Fibroblast of upper back skin (primary cell): ENCODE measurements at regions not wholly inside any gene's neighbourhood (a gene's known extent, or its start where the extent isn't known, plus 50 kb on each side); places are given as distances from the start of the nearest gene placed in this dataset.

Experiments
- DNase-seq: peaks from one replicate; pipeline ENCODE4 v3.0.0-alpha.2; 2013

DNA sequence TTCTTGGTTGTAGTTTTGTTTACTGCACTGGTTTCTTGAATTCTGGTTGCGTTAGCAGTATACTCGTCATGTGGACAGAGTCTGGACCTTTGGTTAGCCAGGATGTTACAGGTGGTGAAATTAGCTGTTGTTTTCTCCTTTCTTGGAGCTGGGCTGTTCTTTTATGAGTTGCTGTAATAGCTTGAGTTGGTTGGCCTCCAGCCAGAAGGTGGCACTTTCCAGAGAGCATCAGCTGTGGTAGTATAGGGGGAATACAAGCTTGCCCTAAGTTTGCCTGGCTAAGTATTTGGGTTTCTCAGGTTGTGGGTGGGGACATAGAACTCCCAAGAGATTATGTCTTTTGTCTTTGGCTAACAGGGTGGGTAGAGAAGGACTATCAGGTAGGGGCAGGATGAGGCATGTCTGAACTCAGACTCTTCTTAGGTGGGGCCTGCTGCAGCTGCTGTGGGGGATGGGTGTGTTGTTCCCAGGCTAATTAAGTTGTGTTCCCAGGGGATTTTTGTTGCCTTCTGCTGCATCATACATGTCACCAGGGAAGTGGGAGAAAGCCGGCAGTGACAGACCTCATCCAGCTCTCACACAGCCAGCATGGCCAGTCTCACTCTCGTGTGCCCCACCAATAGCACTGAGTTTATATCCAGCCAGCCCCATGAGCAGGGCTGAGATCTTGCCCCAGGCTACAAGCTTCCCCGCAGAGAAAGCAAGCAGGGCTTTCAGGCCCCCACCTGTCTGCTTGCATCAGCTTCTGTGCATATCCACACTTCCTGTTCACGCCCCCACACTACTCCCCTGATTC is 246.7 kb upstream of the TPK1 start:
- DNase-seq = no peak

DNA sequence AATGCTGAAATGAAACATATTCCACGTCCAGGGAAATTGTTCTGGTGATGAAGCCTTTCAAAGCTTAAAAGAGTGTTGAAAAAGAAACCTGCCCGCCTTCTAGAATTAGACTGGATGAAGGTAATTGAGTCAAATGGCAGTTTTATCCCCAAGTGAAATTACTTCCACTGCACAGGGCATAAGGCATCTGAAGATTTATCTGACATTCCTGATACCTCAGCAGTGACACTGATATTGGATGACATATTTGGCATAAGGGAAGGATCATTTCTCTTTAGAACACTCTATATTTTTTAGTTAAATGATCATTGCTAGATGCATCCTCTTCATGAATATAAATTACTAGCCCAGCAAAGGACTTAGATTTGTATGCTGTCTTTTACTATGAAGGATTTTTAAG is 229.6 kb upstream of the TPK1 start:
- no peak for DNase-seq

DNA sequence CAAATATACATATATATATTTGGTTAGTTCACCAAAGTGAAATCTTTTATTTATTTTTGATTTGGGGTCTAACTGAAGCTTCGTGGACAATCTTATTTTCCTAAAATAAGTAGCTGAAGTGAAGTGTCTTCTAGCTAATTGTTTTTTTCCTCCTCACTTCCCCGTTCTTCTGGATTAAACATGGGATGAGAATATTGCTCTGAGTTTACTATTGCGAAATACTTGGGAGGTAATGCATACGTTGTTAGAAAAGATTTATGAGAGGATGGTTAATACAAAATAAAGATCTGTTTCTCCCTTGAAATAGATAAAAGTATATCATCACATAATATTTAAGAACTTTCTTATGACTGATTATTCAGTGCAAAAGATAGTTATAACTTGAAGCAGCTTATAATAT is 228.3 kb upstream of the TPK1 start:
- DNase-seq = no peak

DNA sequence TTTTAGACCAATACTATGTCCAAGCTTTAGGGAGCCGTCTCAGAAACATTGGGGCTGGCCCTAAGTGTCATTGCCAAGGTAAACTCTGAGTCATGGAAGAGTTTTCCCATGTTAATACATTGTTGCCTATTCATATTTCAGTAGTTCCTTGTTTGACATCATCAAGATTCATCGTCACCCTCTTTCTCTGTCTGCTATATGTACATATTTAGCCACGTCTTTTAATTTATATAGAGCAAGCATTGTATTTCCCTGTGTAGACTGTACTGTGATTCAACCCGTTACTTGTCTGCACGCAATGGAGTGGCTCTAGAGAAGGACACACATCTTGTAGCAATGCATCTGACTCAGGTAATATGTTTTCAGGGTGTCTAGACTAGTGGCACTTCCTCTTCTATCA is 217.9 kb upstream of the TPK1 start:
- DNase-seq = no peak

DNA sequence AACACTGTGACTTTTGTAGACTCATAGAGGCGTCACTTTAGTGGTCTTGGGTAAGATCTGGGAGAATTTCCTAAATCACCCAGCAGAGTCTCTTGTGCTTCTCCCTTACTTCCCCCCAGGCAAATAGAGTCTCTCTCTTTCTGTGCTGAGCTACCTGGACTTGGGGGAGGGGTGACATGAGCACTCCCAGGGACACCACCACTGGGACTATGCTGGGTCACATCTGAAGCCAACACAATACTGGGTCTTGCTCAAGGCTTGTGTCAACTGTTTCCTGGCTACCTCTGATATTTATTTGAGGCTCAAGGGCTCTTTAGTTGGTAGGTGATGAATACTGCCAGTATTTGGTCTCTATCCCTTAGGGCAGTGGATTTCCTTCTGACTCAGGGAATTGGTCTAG is 214.6 kb upstream of the TPK1 start:
- no peak for DNase-seq

DNA sequence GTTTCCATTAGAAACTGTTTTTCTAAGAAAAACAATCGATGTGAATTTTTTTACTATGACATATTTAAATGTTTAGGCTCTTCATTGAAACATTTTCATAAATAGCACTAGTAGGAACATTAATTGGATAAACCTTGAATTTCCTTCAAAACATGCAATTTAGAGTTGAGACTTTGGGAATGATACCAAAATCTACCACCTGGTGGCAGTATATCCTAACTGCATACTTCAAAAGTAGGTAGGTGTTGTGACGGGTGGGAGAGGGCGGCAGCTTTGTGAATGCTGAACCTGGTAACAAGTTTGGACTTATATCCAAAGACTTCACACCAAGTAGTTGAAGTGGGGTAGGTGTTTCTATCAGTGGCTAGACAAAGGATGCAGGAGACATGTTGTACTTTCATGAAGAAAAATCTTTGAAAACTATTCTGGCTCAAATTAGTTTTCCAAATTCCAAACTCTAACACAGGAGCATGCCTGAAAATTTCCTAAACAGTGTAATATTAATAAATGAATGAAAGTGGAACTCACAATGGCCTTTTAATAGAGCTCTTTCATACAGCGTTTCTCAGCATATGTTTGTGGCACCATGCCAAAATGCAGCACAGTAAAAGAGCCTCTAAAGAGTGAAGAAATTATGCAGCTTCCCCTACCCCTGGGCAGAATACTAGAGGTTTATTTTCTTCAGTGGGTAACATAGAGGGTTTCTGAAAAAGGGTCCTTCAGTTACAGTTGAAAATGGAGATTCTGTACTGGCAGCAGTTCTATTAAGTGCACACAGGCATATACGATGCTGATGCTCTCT is 201.0 kb upstream of the TPK1 start:
- peak; percentile 23 for DNase-seq

DNA sequence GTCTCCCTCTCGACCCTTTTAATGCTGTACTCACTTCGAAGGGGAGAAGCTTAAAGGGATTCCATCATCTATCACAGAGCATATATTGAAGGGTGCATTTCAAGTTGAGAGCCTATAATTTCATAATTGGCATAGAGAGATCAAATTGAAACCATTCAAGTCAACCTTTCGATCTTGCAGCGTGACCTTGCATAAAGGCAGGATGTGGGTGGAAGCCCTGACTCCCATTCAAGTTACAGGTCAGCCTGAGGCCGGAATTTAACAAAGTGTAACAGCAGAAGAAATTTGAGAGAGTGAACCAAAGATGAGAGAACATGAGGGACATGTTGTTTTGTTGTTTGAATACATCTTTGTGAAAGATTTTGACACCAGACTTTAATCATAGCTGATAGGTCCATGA is 195.3 kb upstream of the TPK1 start:
- no peak for DNase-seq

DNA sequence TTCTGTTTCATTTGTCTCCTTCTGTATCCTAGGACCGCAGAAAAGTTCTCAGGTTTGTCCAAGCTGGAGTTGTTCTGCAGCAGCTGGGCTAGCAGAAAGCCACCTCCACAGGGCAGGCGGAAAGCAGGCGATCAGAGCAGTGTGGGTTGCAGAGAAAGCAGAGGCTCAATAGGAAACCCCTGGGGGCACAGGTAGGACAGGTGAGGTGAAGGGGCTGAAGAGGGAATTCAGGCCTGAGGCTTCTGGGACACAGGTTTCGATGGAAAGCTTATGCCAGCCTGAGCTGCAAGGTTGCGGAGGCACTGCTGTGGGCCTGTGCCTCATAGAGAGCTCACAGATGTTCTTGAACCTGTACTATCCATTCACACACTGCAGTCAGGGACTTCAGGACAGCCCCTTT is 194.9 kb upstream of the TPK1 start:
- no peak for DNase-seq

DNA sequence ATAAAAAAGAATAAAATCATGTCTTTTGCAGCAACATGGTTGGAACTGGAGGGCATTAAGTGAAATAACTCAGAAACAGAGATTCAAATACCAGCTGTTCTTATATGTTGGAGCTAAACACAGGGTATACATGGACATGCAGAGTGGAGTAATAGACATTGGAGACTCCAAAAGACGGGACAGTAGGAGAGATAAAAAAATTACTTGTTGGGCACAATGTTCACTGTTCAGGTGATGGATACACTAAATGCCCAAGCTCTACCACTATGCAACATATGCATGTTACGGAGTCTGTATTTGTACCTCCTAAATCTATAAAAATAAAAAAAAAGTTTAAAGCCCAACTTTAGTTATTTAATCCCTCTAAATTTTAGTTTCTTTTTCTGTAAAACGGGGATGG is 184.6 kb upstream of the TPK1 start:
- no peak for DNase-seq

DNA sequence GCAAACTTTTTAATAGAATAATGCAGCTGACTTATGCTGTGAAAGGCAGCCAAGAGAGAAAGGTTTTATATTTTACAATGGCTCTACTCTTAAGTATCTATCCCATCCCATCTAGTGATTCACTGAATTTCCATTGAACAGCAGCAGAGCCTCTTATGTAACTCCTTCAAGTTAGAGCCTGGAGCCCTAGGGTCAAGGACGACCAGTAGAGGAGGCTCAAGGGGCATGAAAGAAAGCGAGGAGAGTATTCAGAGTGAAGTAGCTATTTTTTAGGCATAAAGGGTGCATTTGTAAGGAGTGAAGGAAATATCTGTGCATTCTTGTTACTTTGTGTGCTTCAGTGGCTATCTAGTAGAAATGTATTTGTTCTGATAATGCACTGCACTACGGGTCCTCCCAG is 180.2 kb upstream of the TPK1 start:
- DNase-seq = no peak

DNA sequence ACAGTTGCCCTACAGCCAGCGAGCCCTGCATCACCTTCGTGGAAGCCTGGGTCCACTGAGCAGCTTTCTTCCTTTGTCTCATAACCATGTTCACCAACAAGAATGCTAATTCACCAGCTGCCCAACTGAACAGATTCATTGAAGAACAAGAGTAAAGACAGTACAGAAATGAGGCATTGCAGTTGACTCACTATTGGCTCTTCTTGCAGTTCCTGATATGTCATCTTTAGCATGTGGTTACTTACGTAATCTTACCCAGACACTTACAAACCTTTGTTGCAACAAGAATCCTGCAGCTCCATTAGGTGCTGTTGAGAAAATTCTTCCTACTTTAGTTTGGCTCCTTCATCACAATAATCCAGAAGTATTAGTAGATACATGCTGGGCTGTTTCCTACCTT is 174.0 kb upstream of the TPK1 start:
- no peak for DNase-seq

DNA sequence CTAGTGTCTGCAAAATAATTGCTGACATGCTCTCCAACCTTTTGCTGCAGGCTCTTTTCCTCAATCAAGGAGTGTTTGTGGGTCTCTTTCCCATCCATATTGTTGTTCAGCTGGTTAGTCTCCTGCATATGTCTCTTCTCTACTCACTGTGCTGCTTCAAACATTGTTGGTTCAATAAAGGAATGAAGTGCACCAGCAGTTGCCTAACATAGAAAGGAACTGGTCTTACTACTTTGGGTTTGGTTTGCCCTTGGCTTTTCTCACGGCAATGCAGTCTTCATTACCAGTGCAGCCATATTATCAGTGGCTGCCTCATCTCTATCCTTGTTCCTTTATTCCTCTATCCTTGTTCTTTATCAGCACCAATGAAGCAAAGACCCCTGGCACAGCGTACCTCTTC is 169.7 kb upstream of the TPK1 start:
- DNase-seq = no peak

DNA sequence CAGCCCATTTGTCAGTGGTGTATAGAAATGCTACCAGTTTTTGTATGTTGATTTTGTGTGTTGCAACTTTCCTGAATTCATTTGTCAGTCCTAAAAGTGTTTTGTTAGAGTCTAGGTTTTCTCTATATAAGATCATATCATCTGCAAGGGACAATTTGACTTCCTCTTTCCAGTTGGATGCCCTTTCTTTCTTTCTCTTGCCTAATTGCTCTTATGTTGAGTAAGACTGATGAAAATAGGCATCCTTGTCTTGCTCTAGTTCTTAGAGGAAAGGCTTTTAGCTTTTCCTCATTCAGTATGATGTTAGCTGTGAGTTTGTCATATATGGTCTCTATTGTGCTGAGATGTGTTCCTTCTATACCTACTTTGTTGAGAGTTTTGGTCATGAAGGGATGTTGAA is 161.7 kb upstream of the TPK1 start:
- no peak for DNase-seq

DNA sequence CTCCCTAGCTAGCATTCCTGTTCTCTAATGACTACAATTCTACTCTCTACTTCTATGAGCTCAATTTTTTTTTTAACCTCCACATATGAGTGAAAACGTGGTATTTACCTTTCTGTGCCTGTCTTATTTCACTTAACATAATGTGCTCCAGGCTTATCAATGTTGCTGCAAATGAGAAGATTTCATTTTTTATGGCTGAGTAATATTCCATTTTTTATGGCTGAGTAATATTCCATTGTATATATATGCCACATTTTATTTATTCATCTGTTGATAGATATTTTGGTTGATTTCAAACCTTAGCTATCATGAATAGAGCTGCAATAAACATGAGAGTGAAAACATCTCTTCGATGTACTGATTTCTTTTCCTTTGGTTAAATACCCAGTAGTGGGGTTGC is 159.6 kb upstream of the TPK1 start:
- no peak for DNase-seq

DNA sequence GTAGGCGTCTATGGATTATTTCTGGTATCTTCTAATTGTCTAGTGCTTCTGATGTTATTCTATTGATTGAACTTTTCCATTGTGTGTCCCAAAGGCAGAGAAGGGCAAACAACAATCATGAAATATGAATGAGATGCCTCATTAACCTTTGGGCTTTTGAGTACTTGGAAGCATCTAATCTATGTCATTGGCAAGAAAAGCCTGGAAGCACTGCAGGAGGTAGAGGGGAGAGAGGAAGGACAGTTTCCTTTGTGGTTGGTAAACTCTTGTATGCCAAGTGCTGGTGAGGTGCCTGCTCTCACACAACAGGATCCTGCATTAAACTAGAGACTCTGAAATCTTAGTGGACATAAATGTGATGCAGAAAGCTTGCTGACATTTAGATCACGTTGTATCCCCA is 155.2 kb upstream of the TPK1 start:
- DNase-seq = no peak

DNA sequence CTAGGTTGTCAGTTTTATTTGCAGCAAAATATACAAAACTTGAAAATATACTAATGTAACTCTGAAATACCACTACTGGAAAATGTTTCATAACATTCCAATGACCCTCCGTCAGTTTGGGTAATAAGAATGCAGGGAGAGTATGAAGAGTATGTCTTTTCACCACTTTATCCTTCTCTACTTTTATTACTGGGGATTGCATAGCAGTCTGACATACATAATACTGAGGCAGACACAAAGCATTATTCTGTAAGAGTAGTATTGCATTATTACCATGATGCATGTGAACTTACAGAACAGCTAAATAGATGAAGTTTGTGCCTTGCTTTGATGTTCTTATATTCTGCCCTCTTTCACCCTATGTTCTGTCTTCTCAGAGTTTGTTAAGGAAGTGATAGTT is 151.8 kb upstream of the TPK1 start:
- no peak for DNase-seq

DNA sequence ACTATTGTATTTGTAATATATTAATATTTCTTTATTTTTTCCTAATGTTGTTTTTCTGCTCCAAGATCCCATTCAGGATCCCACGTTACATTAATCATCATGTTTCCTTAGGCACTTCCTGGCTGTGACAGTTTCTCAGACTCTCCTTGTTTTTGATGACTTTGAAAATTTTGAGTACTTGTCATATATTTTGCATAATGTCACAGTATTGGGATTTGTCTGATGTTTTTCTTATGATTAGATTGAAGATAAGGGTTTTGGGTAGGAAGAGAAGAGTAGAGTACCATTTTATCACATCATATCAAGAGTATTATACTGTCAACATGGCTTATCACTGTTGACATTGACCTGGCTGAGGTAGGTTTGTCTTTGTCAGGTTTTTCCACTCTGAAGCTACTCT is 146.3 kb upstream of the TPK1 start:
- no peak for DNase-seq

DNA sequence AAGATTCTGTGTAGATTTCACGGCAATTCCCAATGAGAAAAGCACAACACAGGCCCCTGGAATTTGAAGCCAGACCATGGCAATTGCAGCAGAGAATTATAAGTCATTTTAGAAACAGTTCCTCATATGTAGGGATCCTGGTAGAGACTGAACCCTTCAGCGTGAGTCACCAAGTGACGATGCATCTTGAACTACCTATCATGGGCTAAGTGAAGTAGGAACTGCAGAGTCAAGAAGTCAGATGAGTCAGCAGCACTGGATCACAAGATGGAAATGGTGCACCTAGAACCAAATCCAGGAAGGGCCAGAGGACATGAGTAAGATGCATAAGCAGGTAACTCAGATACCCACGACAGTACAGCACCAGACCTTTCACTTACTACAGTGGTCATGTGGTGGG is 140.0 kb upstream of the TPK1 start:
- no peak for DNase-seq

DNA sequence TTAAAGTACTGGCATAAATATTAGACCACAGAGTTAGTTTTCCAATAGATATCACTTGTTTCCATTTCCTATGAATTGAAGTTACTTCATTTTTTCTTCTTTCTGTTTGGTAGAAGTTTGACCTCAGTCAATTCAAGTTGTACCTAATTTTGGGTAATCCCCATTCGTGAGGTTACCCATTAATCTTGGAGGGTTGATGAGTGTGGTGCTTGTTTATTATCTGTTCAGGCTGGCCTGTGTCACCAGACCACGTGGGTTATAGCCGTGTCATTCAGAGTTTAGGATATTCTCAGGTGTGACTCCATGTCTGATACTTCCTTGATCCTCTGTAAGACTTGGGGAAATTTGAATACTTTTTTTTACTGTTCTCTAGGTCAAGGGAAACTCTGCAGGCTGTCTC is 133.9 kb upstream of the TPK1 start:
- no peak for DNase-seq

DNA sequence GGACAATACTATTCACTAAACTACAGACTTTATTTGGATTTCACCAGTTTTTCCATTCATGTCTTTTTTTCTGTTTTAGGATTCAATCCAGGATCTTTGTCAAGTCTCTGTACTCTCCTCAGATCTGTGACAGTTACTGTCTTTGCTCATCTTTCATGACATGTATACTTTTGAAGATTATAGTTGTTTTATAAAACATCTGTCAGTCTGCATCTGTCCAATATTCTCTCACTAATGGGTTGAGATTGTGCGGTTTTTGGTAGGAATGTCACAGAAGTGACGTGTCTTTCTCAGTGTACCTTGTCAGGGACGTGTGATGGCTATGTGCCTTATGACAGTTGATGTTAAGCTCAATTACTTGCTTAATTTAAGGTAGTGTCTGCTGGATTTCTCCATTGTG is 124.9 kb upstream of the TPK1 start:
- DNase-seq = no peak

DNA sequence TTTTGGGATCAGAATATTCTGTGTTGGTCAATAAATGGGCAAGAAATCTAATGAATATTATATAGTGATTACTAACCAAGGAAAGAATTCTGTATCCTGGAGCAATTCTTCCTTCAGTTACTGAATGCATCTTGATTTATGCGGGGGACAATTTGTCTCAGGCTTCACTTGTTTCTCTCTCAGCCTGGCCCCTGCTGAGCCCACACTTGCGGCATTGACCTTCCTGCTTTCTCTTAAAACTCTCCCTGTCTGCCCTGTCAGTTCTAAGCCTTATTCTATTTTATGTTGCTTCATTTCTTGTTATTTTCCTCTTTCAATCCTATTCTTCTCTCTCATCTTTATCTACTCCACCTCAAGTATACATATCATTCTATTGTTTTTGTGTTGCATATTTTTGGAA is 122.1 kb upstream of the TPK1 start:
- no peak for DNase-seq

DNA sequence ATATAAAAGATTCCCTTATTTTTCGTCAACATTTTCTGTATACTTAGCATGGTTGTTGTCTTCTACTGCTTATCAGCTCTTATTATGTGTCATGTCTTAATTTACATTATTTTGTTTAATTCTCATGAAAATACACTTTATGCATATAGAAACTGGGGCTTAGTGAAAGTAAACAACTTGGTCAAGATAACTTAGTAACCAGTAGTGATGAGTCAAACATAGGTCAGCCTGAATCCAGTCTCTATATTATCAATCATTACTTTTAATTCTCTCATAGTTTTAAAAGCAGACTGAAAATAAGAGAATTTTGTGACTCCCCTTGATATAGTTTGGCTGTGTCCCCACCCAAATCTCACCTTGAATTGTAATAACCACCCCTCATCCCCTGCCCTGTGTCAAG is 119.6 kb upstream of the TPK1 start:
- DNase-seq = no peak

DNA sequence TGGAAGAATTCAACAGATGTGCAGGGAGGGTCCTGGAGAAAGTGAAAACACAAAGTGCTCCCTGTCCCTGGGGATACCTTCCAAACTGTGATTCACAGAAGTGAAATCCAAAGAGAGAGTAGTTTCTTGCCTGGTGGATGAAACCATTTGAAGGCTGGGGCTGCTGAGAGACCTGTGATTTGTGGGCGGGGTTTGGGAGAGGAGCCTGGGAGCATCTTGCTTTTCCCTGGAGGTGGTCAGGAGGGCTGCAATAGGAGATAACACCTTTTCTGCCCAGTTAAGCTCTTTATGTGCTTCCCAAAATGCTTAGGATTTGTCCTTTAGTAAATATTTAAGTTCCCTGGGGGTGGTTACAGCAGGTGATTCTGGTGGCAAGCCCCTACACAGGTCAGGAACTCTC is 105.3 kb upstream of the TPK1 start:
- DNase-seq = no peak

DNA sequence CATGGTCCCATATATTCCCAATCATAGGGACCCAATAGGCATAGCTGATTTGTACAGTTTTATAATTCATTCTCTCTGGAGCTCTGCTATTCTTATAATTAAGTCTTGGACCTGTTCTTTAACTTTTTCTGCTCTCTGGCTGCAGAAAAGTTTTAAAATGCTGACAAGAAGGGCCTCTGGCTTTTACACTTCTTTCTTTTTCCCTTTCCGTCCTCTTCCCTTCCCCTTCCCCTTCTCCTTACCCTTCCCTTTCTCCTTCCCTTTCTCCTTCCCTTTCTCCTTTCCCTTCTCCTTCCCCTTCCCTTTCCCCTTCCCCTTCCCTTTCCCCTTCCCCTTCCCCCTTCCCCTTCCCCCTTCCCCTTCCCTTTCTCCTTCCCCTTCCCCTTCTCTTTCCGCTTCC is 101.3 kb upstream of the TPK1 start:
- no peak for DNase-seq

DNA sequence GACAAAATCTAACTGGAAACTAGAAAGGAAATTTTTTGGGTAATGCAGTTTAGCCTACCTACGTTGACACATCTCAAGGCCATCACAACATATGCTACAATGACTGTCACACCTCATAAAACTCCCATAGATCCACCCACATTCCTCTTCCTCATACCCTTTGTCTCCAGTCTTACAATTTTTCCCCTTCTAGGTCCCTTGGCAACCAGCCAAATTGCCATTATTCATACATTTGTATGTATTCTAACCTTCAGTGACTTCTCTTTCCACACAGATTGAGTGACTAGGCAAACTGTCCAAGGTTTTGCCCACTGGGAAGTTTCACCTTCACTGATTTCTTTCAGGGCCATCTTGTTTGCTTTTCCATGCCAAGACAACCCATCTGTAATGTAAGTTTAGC is 100.5 kb upstream of the TPK1 start:
- no peak for DNase-seq
